HG03575 (cell line): ENCODE measurements at regions not wholly inside any gene's neighbourhood (a gene's known extent, or its start where the extent isn't known, plus 50 kb on each side); places are given as distances from the start of the nearest gene placed in this dataset.

ENCODE experiments used
- ATAC-seq: cut with Tn5 transposase; IDR thresholded peaks from one replicate; pipeline ENCODE4 v1.9.1; 2021; ENCODE audit not compliant: unreplicated experiment, insufficient number of reproducible peaks, low FRiP score; ENCODE audit errors: extremely low read depth

GRCh38 chr11:25702417-25702816 lies 629.5 kb upstream of the ANO3 start:
- no peak for ATAC-seq

DNA sequence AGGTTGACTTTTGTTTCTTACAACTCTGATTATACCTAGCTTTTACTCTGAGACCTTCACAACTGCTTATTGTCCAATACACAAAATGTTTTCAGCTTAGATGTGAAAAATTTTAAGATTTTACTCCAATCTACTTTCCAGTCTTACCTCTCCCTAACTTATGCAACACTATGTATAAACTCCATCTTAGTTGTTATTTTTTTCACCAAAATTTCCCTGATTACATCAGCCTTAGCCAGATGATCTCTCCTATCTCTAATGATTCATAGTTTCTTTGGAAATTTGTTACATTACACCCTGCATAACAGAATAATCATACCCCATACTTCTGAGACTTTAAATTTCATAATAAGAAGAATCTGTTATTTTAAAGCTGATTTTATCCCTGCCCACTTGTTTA lies 621.0 kb upstream of the ANO3 start:
- no peak for ATAC-seq

DNA sequence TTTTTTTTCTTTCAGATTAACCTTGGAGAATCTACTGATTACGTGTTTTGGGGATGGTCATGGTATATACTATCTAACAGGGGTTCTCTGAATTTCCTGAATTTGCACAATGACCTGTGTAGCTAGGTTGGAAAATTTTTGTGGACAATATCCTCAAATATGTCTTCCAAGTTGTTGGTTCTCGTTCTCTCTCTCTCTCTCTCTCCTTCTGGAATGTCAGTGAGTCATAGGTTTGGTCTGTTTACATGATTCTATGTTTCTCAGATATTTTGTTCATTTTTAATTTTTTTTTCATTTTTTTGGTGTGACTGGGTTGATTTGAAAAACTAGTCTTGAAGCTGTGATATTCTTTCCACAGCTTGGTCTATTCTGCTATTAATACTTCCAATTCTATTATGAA lies 604.0 kb upstream of the ANO3 start:
- no peak for ATAC-seq

GRCh38 chr11:25730230-25730629 lies 601.7 kb upstream of the ANO3 start:
- ATAC-seq = no peak

DNA sequence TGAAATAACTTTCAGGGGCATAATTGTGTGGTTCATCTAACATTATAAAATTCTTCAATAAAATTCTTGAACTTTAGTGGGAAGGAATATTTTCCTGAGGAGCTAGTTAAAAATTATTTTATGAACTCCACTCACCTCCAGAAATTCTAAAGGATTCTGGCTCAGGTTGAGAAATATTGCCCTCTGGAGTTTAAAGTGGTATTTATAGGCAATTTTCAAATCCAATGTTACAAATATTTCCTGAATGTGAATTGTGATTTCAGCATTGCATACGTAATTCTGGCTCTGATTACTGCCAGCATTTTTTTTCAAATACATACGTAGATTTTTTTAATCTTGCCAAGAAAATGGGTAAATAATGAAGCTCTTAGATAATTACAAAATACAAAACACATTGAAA lies 598.2 kb upstream of the ANO3 start:
- ATAC-seq = no peak

- ATAC-seq = no peak
These were observed 597.2 kb upstream of the ANO3 start for GRCh38 chr11:25734591-25735211.

GRCh38 chr11:25737071-25737675 lies 594.8 kb upstream of the ANO3 start:
- ATAC-seq = no peak

- no peak for ATAC-seq
These were observed 590.0 kb upstream of the ANO3 start for GRCh38 chr11:25741886-25742285.

- no peak for ATAC-seq
These were observed 589.1 kb upstream of the ANO3 start for GRCh38 chr11:25742800-25743199.

- no peak for ATAC-seq
These were observed 576.5 kb upstream of the ANO3 start for GRCh38 chr11:25755381-25755780.

DNA sequence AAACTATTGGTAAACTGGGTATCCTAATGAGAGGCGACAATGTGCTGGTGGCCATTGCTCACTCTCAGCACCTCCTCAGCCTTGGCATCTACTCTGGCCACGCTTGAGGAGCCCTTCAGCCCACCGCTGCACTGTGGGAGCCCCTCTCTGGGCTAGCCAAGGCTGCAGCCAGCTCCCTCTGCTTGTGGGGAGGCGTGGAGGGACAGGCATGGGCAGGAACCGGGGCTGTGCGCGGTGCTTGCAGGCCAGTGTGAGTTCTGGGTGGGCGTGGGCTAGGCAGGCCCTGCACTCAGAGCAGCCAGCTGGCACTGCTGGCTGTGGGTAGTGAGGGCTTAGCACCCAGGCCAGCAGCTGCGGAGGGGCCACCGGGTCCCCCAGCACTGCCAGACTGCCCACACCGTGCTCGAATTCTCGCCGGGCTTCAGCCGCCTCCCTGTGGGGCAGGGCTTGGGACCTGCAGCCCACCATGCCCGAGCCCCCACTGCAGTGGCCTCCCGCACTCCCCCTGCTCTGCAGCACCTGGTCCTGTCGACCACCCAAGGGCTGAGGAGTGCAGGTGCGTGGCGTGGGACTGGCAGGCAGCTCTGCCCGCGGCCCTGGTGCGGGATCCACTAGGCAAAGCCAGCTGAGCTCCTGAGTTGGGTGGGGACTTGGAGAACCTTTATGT lies 575.9 kb upstream of the ANO3 start:
- no peak for ATAC-seq

DNA sequence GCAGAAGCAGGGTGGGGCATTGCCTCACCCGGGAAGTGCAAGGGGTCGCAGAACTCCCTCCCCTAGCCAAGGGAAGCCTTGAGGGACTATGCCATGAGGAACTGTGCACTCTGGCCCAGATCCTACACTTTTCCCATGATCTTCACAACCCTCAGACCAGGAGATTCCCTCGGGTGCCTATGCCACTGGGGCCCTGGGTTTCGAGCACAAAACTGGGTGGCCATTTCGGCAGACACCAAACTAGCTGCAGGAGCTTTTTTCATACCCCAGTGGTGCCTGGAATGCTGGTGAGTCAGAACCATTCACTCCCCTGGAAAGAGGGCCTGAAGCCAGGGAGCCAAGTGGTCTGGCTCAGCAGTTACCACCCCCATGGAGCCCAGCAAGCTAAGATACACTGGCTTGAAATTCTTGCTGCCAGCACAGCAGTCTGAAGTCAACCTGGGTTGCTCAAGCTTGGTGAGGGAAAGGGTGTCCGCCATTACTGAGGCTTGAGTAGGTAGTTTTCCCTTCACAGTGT lies 573.7 kb upstream of the ANO3 start:
- no peak for ATAC-seq

GRCh38 chr11:25766332-25767015 lies 565.5 kb upstream of the ANO3 start:
- ATAC-seq = no peak

GRCh38 chr11:25769287-25769686 lies 562.6 kb upstream of the ANO3 start:
- no peak for ATAC-seq

DNA sequence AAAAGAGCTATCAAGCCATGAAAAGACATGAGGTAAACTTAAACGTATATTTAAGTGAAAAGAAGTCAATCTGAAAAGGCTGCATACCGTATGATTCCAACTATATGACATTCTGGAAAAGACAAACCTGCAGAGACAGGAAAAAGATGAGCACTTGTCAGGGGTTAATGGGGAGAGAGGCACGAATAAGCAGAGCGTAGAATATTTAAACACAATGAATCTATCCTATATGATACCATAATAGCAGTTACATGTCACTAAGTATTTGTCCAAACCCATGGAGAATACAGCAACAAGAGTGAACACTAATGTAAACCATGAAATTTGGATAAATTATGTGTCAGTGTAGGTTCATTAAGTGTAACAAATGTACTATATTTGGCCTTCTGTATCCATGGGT lies 560.3 kb upstream of the ANO3 start:
- no peak for ATAC-seq

GRCh38 chr11:25775603-25776002 lies 556.3 kb upstream of the ANO3 start:
- ATAC-seq = no peak

GRCh38 chr11:25776238-25776637 lies 555.7 kb upstream of the ANO3 start:
- ATAC-seq = no peak

DNA sequence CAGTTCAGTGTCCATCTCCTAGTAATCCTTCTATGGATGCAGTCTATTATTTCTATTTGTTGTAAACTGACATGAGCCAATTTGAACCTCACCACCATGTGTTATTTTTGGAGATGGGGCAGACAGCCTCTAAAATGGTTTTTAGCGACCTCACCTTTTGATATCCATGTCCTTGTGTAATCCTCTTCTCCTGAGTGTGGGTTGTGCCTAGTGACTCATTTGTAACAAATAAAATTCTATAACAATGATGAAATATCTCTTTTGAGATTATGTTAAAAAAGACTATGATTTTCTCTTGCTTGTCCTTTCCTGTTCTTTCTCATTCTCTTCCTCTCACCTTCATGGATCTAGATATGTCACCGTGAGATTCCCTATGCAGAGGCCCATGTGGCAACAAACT lies 554.6 kb upstream of the ANO3 start:
- no peak for ATAC-seq

DNA sequence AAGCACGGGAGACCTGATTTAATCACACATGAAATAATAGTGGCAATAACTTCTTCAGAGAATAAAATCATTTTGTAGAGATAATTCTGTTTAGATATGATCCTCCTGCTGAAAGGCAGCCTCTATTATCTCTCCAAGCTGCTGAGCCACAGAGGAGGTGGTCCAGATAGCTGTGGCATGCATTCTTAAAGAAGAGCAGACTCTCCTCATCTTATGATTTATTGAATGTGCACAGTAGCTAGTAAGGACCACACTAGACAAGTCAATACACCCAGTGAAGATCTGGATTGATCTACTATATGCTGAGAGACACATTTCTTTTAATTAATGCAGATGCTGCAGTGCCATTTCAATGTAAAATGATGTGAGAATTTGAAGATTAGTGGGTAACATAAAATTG lies 552.9 kb upstream of the ANO3 start:
- ATAC-seq = no peak

- no peak for ATAC-seq
These were observed 544.5 kb upstream of the ANO3 start for GRCh38 chr11:25787416-25787815.
